Neural cell (in vitro differentiated cells): ENCODE measurements at regions not wholly inside any gene's neighbourhood (a gene's known extent, or its start where the extent isn't known, plus 50 kb on each side); places are given as distances from the start of the nearest gene placed in this dataset.

Experiments used
- EP300 ChIP-seq: fragments of 450-650 bp; conservative IDR thresholded peaks from 2 replicates; pipeline ENCODE4 v1.6.1; 2014; ENCODE audit warnings: antibody characterized with exemption, mild to moderate bottlenecking, moderate library complexity; ENCODE audit not compliant: poor library complexity, severe bottlenecking
- EZH2 ChIP-seq: fragments of 200-600, 300-800 bp; shearing (Covaris generic), sonication (generic); IDR thresholded peaks from 2 replicates; pipeline ENCODE4 v1.6.1; 2014; ENCODE audit warnings: antibody characterized with exemption, low read length, borderline replicate concordance, mild to moderate bottlenecking; ENCODE audit not compliant: insufficient read depth, poor library complexity, severe bottlenecking
- POLR2AphosphoS5 ChIP-seq: IDR thresholded peaks from 2 replicates; pipeline ENCODE4 v1.6.1; 2012
- RAD21 ChIP-seq: fragments of 450-650 bp; conservative IDR thresholded peaks from 2 replicates; pipeline ENCODE4 v1.6.1; 2014; ENCODE audit warnings: antibody characterized with exemption, mild to moderate bottlenecking, moderate library complexity
- TF ChIP-seq, protein P1 (sequence below): fragments of 450-650 bp; IDR thresholded peaks from 2 replicates; pipeline ENCODE4 v1.5.1; 2014; ENCODE audit warnings: antibody characterized with exemption, mild to moderate bottlenecking, moderate library complexity; ENCODE audit not compliant: poor library complexity, severe bottlenecking
- TF ChIP-seq, protein P2 (sequence below): IDR thresholded peaks from 2 replicates; pipeline ENCODE4 v1.6.1; 2012; ENCODE audit warnings: borderline replicate concordance

DNA sequence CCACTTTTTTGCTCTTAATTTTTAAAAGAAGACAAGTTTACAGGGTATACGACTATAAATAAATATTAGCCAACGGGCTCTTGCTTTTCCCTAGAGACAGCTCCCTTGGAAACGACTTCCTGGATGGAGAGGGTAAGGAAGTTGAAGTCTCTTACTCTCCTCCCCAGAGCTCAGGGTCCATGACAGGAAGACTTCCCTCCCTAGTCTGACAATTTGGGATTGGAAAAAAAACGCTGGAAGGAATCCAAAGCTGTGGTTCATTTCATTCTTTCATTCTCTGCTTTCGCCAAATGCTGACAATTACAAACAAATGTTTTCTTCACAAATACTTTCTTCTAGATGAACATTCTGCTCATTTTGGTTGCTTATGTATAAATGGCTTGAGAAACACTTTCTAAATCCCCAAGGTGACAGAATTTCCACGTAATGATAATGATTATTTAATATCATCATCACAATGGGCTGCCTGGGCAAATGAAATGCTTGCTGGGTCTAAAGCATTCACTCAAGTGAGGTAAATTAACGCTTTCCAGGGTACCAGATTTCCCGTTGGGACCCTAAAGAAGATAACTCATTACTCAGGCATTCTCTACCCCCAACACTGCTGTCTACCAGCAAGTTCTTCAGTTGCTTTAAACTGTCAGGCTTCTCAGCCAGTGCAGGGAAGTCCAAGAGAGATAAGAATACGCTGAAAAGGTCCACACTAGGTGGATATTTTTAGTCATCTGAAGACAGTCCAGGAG is 139.8 kb upstream of the SLC30A5 start:
- TF ChIP-seq EZH2: no peak
- TF ChIP-seq, protein P1, sequence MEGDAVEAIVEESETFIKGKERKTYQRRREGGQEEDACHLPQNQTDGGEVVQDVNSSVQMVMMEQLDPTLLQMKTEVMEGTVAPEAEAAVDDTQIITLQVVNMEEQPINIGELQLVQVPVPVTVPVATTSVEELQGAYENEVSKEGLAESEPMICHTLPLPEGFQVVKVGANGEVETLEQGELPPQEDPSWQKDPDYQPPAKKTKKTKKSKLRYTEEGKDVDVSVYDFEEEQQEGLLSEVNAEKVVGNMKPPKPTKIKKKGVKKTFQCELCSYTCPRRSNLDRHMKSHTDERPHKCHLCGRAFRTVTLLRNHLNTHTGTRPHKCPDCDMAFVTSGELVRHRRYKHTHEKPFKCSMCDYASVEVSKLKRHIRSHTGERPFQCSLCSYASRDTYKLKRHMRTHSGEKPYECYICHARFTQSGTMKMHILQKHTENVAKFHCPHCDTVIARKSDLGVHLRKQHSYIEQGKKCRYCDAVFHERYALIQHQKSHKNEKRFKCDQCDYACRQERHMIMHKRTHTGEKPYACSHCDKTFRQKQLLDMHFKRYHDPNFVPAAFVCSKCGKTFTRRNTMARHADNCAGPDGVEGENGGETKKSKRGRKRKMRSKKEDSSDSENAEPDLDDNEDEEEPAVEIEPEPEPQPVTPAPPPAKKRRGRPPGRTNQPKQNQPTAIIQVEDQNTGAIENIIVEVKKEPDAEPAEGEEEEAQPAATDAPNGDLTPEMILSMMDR: no peak
- TF ChIP-seq RAD21: no peak
- no peak for TF ChIP-seq EP300
- no peak for TF ChIP-seq POLR2AphosphoS5
- TF ChIP-seq, protein P2, sequence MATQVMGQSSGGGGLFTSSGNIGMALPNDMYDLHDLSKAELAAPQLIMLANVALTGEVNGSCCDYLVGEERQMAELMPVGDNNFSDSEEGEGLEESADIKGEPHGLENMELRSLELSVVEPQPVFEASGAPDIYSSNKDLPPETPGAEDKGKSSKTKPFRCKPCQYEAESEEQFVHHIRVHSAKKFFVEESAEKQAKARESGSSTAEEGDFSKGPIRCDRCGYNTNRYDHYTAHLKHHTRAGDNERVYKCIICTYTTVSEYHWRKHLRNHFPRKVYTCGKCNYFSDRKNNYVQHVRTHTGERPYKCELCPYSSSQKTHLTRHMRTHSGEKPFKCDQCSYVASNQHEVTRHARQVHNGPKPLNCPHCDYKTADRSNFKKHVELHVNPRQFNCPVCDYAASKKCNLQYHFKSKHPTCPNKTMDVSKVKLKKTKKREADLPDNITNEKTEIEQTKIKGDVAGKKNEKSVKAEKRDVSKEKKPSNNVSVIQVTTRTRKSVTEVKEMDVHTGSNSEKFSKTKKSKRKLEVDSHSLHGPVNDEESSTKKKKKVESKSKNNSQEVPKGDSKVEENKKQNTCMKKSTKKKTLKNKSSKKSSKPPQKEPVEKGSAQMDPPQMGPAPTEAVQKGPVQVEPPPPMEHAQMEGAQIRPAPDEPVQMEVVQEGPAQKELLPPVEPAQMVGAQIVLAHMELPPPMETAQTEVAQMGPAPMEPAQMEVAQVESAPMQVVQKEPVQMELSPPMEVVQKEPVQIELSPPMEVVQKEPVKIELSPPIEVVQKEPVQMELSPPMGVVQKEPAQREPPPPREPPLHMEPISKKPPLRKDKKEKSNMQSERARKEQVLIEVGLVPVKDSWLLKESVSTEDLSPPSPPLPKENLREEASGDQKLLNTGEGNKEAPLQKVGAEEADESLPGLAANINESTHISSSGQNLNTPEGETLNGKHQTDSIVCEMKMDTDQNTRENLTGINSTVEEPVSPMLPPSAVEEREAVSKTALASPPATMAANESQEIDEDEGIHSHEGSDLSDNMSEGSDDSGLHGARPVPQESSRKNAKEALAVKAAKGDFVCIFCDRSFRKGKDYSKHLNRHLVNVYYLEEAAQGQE: no peak
